GM12874 (cell line): ENCODE measurements at regions not wholly inside any gene's neighbourhood (a gene's known extent, or its start where the extent isn't known, plus 50 kb on each side); places are given as distances from the start of the nearest gene placed in this dataset.

Experiments
- CTCF ChIP-seq: IDR thresholded peaks from 2 replicates; pipeline ENCODE4 v1.5.1; 2011; ENCODE audit warnings: low read depth, mild to moderate bottlenecking, control low read depth, low read length, moderate library complexity; ENCODE audit not compliant: insufficient read depth

- TF ChIP-seq CTCF = no peak
These were observed 290.5 kb downstream of the OMA1 start for GRCh38 chr1:58256041-58256440.

GRCh38 chr1:58255192-58255591 lies 291.3 kb downstream of the OMA1 start:
- no peak for TF ChIP-seq CTCF

- TF ChIP-seq CTCF = peak; percentile 42; the same call in 1 of the 2 replicates
These were observed 295.0 kb downstream of the OMA1 start for GRCh38 chr1:58251430-58252073.

- TF ChIP-seq CTCF = no peak
These were observed 296.0 kb downstream of the OMA1 start for GRCh38 chr1:58250587-58250948.

- no peak for TF ChIP-seq CTCF
These were observed 296.6 kb downstream of the OMA1 start for GRCh38 chr1:58249737-58250586.

GRCh38 chr1:58249388-58249736 lies 297.2 kb downstream of the OMA1 start:
- TF ChIP-seq CTCF = no peak

GRCh38 chr1:58248791-58249190 lies 297.7 kb downstream of the OMA1 start:
- no peak for TF ChIP-seq CTCF
